ENCODE measurements at regions not wholly inside any gene's neighbourhood (a gene's known extent, or its start where the extent isn't known, plus 50 kb on each side); places are given as distances from the start of the nearest gene placed in this dataset.
"Not testable (repeated sequence)": the region's sequence is repeated elsewhere in the genome, so short reads cannot be mapped to it uniquely, and the experiment has no call there.

DNA sequence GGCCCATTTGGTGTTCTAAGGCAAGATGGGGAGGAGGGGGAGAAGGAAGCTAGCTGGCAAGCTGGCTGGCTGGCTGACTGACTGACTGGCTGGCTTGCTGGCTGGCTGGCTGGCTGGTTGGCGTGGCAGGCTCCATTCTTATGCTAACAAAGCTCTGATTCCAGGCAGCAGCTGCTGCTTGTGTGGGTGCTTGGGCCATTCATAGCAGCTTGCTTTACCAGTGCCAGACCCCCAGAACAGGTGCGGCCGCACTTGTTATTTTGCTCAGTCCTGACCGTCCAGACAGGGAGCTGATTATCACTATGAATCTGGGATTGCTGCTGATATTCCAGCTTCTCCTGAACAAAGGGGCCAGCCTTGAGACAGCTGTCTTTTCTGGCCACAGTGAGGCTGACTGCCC, 131.2 kb upstream of the PAK3 start:
- no peak for FAIRE-seq

DNA sequence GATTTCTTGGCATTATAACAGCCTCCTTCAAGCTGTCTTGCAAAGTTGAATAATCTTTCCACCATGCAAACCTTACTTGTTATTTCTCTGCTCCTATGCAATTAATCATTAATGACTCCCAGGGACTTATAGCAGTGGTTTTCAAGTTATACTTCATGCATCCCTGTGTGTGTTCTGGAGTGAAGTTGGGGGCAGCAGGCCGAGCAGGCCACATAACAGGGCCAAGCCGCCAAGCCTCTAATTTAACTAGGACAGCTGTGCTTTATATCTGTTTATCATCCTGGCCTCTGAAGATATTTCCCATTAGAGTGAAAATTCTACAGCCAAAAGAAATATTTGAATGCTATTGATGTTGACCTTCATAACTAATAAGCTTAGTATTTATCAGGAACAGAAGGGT, 133.5 kb upstream of the PAK3 start:
- FAIRE-seq = no peak

DNA sequence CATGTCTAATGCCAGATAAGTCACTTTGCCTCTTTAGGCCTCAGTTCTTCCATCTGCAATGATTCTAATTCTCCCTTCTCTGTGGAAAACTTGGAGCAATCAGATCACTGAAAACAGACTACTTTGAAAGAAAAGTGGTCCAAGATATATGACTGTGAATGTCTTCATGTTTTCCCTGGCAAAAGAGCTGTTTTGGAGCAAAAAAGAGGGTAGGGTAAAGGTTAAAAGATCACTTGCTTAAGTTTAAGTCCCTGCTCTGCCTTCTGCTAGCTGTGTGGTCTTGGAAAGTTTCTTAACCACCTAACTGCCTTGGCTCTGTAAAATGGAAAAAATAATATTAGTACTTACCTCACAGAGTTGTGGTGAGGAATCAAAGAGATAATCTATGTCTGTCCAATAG, 140.3 kb upstream of the PAK3 start:
- FAIRE-seq = no peak

DNA sequence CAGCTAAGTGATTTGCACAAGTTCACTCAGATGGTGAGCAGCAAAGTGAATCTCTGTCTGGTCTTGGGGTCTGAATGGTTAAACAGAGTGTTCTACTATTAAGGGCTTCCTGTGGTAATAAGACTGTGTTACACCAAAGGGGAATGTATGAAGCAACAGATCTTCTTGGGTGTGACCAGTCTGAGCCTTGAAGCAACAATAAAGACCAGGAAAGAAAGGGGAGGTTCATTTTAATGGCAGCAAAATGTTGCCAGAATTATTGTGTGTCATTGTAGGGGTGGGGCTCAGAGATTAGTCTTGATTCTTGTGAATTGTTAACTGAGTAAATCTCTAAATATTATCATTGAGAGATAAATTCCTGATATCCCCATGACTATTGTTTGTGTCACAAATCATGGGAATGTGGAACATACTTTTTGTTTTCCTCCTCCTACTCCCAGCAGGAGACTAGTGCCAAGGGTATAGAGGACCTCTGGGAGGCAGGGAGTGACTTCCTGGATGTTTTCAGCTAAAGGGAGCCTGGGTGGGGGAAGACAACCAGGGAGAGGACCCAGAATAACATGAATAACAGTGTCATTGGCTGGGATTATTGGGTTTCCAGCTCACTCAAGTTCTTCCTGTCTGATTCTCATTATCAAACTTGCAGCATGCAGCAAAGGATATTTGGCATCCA, 141.4 kb upstream of the PAK3 start:
- FAIRE-seq = no peak

DNA sequence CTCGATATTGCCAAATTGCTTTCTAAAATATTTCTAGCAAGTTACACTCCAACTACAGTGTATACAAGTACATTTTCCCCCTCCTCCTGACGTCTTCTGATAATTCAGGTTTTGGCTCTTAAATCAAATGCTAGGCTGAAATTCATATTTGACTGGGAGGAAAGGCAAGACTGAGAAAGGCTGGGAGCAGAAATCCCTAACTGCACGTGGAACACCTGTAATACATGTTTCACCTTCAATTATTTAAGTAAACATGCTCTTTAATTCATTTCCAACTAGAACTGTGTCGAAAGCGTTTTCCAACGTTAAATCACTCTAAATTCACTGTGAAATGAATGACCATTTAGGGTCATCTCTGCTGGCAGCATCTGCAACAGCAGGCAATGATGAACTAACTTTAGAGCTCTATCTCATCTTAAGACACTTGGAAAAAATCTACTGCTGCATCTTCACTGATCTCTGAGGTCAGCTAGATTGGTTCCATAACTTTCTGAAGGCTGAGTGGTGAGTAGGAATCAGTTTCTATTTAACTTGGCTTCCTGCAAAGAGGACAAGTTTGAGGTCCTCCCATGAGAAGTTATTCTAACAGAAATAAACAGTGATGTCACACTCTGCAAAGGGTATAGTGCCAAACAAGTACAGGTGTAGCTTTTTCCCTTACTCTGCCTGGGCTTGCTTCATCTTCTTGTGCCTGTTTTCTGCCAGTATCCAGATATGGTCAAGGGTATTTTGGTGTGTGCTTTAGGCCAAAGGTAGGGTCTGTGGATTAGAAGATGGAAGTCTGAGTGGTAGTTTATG, 144.3 kb upstream of the PAK3 start:
- FAIRE-seq = no peak

DNA sequence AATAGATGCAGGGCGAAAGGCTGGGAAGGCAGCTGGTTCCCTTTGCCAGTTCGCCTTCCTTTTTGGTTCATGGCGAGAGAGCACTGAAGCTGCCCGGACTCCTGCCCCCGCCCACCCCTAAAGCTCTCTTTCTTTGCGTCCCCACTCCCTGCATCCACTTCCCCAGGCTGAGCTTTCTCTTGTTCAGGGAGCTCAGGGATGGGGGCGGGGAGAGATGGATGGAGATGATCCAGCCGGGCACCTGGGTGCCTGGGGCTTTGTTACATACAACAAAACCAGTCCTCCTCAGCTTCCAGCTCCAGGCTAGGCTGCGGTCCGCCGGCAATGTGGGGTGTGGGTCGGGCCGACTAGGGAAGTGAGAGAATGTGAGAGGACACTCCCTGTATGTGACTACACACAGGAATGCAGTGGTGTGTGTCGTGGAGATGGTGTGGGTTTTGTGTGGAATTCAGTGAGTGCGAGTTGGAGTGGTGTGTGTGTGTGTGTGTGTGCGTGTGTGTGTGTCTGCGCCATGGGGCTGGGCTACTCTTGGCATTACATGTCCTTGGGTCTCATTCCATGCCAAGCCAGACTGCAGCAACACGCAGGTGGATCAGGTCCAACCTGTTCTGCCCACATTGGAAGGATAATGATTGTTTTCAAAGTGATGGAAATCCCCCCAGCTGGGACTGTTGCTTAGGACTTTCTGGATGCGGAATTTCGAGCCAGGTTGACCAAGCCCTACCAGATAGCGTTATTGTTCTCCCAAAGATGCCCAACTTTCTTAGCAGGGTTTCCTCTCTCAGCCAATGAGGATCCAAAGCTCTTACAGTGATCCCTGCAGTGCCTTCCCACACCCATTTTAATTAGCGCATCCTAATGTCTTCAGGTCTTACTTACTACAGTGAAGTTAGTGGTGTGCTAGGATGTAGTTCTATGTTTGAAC, 149.4 kb upstream of the CHRDL1 start:
- FAIRE-seq = no peak

DNA sequence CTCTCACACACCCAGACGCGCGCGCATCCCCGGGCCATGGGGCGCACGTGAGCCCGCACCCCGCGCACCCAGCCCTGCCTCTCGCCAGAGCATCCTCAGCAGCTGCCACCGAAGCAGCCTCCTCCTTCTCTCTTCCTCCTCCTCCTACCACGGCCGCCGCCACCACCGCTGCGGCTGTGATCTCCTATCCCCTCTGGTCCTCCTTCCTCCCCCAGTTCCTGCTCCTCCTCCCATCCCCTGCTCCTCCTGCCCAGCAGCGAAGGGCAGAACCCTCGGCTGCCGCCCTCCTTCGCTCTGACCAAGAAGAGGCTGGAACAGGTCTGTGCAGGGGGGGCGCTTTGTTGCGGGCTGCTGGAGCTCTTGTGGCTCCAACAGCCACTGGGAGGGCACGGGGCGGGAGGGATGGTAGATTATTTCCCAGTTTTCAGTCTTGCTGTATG, 148.7 kb upstream of the CHRDL1 start:
- no peak for FAIRE-seq

DNA sequence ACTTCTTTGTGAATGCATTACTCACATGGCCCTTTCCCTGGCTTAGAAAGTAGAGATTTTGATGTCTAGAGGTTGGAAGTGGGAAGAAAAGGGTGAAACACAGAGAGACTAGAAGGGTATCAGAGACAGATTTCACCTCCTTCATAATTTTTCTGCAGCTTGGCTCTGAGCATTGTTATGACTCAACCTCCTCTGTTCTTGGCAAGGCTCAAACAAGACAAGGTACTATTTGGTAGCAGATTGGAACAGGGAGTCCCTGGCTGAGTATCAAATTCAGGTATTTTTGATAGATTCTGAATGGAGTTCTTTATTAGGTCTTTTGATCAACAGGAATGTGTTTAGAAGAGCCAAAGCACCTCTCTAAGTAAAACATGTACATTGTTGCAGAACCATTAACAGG, 146.3 kb upstream of the CHRDL1 start:
- no peak for FAIRE-seq

DNA sequence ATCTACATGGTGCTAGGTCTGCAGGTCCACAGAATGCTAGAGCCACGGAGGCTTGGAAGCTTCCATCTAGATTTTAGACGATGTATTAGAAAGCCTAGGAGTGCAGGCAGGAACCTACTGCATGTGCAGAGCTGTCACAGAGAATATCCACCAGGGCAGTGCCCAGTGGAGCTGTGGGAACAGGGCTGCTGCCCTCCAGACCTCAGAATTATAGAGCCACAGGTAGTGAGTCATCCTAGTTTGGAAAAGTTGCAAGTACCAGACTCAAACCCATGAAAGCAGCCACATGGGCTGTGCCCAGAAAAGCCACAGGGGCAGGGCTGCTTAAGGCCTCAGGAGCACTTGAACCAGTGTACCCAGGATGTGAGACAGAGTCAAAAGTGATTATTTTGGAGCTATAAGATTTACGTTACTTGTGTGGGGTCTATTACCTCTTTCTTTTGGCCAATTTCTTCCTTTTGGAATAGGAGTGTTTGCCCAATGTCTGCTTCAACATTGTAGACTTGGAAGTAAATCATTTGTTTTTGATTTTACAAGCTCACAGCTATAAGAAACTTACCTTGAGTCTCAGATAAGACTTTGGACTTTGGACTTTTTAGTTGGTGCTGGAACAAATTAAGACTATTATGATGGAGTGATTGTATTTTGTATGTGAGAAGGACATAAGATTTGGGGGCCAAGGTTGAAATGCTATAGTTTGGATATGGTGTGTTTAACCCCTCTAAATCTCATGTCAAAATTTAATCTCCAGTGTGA, 143.5 kb upstream of the CHRDL1 start:
- no peak for FAIRE-seq

DNA sequence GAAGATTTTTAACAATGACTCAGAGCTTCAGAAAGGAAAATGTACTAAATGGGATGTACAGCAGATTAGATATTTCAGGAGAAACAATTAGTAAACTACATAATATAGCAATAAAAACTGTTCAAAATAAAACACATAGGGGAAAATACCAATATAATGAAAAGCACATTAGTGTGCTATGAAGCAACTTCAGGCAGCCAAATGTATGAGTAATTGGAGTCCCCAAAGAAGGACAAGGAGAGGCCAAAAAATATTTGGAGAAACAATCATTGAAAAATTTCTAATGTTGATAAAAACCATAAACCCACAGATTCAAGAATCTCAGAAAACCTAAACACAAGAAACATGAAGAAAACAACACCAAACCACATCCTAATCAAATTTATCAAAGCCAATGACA, 129.3 kb upstream of the CHRDL1 start:
- no peak for FAIRE-seq

DNA sequence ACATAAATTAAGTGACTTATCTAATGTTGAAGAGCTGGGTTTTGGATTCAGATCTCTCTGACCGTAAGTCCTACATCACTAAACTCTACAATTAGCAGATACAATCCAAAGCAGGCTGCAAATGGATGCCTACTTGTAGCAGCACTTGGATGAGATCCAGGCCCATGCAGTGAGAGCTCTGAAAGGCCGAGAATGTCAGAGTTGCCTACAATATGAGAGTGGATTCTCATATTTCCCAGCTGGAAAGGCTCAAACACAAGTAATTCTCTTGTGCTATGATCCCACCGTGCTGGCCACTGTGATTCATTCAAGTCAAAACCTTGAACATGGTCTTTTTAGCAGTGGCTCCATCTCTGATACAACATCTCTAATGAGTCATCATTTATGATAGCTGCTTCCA, 125.4 kb upstream of the CHRDL1 start:
- no peak for FAIRE-seq

DNA sequence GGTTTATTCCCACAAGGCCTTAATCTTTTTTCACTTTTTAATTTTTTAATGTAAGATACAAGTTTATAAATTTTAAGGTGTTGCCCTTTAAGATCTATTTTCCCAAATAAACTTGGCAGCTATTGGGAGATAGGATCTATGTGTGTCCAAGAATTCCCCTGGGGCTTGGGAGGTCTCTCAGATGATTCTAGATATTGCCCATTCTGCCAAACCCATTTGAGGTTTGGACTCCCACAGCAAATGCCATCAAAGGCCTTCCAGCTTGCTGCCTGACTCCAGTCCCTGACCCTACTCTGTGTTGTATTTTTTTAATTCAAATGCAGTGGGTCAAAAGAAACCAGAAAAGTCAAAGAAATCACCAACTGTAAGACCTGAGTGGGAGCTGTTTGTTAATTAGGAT, 120.0 kb upstream of the CHRDL1 start:
- no peak for FAIRE-seq

DNA sequence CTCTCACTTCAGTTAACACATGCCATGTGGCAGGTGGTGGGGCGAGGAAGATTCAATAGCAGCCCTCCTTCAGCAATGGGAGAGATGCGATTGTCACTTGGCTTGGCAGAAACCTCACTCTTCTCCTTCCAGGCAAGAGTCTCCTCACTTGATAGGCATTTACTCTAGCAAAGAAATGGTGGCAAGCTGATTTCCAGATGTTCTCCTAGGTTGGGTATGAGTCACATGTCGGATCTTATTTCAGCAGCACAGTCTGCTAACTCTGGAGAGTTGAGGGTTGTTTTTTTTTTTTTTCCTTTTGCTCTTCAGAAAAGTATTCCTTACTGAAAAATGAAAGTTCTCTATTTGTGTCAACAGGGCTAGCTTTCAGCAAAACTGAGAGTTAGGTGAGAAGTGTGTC, 119.5 kb upstream of the CHRDL1 start:
- FAIRE-seq = no peak

DNA sequence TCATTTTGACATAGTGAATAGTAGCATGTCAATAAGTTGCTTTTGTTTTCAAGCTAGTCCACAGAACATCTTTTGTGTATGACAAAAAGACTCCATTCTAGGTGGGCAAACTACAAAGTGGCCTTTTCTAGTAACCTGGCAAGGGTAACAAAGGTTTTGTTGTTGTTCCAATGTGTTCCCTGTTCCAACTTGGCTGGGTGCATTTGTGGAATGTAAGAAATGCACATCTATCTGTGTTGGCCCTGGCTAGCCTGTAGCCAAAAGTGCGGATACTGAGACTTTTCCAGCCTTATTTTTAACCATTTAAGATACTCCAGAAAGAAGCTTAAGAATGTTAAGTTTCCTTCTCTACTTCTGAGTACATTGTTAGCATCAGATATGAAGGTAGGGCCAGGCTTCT, 118.7 kb upstream of the CHRDL1 start:
- FAIRE-seq = no peak

DNA sequence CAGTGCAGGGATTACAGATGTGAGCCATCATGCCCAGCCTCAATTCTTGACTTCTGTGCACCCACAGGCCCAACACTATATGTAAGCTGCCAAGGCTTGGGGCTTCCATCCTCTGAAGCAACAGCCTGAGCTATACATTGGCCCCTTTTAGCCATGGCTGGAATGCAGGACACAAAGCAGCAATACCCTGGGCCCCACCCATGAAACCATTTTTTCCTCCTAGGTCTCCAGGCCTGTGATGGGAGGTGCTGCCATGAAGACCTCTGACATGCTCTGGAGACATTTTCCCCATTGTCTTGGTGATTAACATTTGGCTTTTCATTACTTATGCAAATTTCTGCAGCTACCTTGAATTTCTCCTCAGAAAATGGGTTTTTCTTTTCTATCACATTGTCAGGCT, 109.1 kb upstream of the CHRDL1 start:
- FAIRE-seq = not testable (repeated sequence)

DNA sequence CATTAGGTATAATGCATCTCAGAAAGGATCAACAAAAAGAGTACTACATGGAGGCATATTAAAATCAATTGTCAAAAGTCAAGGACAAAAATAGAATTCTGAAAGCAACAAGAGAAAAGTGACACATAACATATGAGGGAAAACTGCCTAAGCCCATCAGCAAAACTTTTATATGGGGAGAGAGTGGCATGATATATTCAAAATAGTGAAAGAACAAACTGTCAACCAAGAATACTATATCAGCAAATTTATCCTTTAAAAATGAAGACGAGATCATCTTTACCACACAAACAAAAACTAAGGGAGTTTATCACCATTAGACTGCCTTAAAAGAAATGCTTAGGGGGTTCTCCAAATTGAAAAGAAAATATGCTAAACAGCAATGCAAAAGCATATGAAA, 86.4 kb upstream of the CHRDL1 start:
- FAIRE-seq = no peak

DNA sequence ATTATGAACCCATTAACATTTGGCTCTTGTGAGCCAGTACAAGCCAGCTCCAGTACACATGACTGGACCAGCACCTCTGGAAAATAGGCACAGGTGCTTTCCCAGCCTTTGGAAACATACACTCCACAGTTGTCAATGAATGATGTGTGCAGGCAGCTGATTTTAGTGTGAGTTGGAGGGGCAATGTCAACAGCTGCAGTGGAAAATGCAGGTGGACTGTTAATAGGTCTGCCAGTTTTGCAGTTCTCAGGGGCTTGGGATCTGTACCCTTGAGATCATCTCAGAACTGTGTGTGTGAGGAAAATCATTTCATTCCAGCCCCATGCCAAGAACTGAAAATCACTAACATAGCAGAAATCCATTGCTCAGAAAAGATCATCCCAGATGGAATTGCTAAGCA, 81.7 kb upstream of the CHRDL1 start:
- no peak for FAIRE-seq

DNA sequence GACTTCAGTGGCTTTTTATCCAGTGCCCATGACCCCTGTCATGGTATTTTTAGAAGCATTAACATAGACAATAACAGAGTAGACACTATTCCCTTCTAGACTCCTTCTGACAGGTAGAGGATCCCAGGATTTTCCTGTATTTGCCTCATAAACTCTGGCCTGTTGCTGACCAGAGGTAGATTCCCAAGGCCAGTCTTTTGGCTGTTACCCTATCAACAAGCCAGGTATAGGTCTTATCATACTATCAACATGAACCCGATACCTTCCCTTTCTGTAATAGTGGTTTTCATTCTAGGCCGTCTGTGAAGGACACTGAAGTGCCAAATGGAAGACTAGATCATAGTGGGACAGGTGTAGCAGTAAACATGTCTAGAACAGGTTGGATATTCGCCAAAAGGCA, 76.2 kb upstream of the CHRDL1 start:
- no peak for FAIRE-seq

DNA sequence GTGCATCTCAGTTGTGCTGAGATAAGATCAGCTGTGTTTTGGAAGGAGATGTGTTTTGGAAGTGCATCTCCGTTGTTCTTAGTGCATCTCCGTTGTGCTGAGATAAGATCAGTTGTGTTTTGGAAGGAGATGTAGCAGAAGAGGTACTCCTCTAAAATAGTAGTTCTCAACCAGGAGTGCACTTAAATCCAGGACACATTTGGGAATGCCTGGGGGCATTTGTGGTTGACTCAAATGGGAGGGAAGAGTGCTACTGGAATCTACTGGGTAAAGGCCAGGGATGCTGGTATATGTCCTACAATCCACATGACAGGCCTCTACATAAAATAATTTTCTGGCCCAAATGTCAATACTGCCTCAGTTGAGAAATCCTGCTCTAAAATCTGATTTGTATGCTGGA, 70.8 kb upstream of the CHRDL1 start:
- FAIRE-seq = no peak

DNA sequence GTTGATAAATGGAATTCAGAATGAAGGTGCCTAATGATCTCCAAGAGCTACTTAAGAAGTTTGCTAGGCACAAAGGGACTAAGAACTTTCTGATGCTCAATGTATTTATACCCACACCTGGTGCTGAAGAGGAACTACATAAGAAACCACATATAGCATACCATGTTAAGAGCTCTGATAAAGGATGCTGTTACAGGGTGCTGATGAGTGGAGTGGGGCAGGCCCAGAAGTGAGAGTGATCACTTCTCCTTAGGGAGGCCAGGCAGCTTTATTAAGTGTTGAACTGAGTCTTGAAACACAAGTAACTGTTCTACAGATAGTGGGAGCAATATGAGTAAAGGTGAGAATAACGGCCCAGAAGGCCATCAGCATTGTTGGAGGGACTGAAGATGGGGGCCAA, 68.3 kb upstream of the CHRDL1 start:
- no peak for FAIRE-seq

DNA sequence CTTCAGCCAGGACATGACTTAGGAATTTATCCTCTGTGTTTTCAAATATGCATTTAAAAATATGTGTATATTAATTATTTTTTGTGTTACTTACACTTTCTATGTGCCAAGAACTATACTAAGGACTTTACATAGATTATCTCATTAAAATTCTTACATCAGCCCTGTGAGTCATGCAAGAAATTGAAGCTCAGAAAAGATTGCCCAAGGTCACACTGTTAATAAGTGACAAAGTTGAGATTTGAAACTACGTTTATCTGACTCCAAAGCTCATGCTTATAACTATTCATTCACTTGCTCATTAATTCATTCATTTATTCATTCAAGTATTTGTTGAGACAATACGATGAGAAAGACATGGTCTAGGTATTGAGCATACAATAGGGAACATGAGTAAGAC, 62.9 kb upstream of the CHRDL1 start:
- FAIRE-seq = no peak

DNA sequence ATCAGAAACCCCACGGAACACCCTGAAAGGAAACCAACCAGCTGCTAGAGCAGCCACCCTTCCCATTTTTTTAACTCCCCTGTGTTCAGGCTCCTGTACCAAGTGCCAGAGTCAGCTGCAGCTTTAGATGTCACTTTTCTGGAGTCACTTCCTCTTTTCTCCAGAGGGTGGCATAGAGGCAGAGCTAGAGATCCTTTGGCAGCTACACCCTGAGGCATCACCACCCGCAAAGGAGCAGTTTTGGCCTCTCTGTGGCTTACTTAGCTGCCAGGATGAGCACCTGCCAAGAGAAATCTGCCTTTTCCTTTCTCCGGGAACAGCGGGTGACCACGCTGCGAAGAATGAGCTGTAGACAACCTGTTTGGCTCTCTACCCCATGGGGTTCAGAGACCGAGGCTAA, 58.0 kb upstream of the CHRDL1 start:
- FAIRE-seq = no peak

DNA sequence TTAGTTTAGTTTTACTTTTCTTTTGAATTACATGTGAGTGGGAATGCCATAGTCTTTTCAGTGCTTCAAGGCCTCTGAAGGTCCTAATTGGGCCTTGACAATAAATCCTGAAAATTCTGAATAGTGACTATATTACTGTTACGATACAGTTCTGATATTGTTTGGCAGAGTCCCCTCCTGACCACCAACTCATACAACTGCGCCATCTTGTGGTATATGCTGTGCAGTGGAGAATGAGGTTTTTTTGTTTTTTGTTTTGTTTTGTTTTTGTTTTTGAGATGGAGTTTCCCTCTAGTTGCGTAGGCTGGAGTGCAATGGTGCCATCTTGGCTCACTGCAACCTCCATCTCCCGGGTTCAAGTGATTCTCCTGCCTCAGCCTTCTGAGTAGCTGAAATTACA, 56.6 kb upstream of the CHRDL1 start:
- FAIRE-seq = no peak
